COR-L47 (cell line): ENCODE measurements at regions not wholly inside any gene's neighbourhood (a gene's known extent, or its start where the extent isn't known, plus 50 kb on each side); places are given as distances from the start of the nearest gene placed in this dataset.
"Not testable (repeated sequence)": the region's sequence is repeated elsewhere in the genome, so short reads cannot be mapped to it uniquely, and the experiment has no call there.

Source experiments
- DNase-seq: peaks from one replicate; lab custom pipeline; 2025; lab: John Stamatoyannopoulos, UW

DNA sequence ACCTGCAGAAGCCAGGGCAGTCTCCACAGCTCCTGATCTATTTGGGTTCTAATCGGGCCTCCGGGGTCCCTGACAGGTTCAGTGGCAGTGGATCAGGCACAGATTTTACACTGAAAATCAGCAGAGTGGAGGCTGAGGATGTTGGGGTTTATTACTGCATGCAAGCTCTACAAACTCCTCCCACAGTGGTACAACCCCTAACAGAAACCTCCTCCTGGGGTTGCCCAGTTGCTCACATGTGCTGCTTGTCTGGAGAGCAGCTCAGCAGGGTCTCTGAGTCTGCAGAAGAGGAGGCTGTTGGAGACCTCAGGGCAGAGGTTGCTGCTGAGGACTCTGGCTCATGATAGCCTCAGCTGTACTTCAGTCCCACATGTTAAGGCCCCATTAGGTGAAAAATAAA is 1269.1 kb downstream of the RPIA start:
- not testable (repeated sequence) for DNase-seq

DNA sequence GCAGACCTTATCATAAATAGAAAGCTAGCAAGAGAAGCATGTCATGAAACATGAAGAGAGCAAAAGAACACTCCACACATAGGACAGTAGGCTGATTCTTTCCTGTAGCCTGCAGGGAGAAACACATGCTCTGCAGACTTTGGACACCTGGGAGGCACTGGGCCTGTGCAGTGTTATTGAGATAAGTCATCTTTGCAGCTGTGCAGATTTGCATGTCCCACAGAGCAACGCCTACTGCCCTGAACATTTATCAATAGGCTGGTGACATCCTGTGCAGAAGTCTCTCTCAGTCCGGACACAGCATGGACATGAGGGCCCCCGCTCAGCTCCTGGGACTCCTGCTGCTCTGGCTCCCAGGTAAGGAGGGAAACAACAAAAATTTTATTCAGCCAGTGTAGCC is 1277.1 kb downstream of the RPIA start:
- DNase-seq, result not testable (repeated sequence)

DNA sequence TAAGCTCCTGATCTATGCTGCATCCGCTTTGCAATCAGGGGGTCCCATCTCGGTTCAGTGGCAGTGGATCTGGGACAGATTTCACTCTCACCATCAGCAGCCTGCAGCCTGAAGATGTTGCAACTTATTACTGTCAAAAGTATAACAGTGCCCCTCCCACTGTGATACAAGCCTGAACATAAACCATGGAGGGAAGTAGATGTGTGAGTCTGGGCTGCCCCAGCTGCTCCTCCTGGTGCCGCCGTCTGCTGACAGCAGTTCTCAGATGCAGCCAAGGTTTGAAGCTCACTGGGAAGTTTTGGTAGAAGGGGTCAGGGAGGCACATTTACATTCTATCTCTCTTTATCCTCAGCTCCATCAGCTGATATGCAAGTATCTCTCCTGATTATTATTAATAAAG is 1277.7 kb downstream of the RPIA start:
- not testable (repeated sequence) for DNase-seq

DNA sequence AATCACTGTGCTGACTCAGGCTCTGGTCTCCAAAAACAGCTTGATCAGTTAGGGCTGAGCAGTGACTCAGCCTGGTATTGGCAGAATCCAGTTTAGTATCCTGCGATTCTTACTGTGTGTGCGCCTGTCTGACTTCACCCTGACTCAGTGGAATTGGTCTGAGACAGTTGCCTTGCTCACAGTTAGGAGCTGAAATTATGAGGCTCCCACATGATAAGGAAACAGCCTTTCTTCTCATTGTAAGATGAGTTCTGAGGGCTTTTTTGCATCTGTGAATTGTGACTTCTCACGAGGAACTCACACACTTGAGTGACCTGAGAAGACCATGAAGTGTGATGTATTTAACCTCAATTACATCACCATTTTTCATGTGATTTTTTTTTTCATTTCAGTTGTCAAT is 1282.4 kb downstream of the RPIA start:
- DNase-seq, result not testable (repeated sequence)

DNA sequence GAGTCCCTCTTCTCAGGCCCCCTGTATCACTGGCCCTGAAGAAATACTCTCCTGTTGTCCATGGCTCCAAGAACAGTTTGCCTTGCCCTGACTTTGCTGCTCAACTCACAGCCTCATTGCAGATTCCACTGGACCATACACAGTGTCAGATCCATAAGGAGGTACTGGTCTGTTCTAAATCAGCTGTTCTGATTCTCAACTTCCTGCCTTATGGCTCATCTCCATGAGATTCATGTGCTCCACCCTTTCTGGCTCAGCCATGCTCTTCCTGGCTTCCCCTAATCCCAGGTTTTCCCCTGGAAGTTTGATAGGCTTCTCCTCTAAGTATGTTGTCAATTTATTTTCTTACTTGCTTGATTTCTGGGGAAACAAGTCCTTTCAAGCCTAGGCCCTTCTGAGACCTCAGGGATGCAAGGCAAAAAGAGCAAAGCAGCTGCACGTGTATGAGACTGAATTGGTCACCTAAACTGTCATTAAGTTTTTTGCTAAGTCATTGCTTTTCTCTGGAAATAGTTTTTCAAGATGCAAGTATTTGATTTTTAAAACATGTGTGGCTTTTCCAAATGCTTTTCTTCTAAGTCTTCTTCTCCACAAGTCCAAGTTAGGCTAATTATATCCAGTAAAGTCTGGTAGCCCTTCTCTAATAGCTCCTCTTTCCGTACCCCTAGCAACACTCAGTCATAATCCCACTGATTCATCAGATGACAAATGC is 1288.5 kb downstream of the RPIA start:
- DNase-seq, result not testable (repeated sequence)

DNA sequence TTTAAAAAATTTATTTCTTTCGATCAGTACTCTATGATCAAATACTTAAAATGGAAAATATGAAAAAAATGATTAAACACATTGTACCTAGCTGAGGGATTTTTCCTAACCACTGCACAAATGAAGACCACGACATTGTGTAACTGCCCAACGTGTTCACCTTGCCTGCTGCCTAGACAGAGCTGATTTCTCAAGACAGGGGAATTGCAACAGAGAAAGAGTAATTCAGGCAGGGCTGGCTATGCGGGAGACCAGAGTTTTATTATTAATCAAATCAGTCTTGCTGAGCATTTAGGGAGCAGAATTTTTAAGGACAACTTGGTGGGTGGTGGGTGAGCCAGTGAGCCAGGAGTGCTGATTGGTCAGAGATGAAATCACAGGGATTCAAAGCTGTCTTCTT is 1290.8 kb downstream of the RPIA start:
- not testable (repeated sequence) for DNase-seq

DNA sequence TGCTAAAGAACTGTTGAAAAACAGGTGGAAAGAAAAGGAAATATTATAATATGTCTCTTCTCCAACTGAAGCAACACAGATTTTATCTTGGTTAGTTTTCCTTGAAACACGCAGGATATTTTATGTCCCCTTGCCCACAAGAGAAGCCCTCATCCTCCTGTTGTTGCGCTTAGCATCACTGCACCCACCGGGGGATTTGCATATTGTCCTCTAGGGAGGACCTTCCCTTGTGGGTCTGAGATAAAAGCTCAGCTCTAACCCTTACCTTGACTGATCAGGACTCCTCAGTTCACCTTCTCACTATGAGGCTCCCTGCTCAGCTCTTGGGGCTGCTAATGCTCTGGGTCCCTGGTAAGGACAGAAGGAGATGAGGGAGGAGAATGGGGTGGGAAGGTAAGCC is 1294.2 kb downstream of the RPIA start:
- DNase-seq, result not testable (repeated sequence)

DNA sequence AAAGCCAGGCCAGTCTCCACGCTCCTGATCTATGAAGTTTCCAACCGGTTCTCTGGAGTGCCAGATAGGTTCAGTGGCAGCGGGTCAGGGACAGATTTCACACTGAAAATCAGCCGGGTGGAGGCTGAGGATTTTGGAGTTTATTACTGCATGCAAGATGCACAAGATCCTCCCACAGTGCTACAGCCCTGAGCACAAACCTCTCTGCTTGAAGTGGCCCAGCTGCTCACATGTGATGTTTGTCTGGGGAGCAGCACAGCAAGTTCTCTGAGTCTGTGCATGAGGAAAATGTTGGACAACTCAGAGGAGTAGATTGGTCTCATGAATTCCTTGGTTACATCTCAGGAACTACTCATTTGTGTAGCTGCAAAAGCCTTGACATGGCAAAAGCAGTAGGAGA is 1295.1 kb downstream of the RPIA start:
- DNase-seq, result not testable (repeated sequence)

DNA sequence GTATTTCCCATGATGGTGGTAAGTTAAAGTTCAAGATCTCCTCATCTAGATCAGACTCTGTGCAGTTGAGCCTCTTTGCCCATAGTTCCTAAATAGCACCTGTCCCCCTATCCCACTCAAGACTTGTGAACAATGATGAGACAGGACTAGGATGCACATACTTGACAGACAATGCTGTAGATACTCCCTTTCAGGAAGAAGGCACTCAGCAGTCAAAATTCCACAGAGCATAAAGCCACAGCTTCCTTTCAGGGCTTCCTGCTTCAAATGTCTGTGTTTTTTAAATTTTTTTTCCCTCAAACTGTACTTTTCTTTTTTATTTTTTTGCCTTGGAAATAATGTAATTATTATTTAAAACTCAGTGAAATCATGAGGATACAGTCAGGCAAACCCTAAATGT is 1305.3 kb downstream of the RPIA start:
- DNase-seq, result not testable (repeated sequence)

DNA sequence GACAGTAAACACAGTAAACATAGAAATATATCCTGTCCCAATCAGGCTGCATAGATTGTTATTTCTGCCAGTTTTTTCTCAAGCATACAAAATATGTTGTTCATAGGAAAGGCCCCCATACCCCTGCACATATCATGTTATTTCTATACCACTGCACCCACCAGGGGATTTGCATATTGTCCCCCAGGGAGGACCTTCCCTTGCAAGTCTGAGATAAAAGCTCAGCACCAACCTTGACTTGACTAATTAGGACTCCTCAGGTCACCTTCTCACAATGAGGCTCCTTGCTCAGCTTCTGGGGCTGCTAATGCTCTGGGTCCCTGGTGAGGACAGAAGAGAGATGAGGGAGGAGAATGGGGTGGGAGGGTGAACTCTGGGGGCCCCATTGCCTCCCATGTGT is 1313.1 kb downstream of the RPIA start:
- not testable (repeated sequence) for DNase-seq

DNA sequence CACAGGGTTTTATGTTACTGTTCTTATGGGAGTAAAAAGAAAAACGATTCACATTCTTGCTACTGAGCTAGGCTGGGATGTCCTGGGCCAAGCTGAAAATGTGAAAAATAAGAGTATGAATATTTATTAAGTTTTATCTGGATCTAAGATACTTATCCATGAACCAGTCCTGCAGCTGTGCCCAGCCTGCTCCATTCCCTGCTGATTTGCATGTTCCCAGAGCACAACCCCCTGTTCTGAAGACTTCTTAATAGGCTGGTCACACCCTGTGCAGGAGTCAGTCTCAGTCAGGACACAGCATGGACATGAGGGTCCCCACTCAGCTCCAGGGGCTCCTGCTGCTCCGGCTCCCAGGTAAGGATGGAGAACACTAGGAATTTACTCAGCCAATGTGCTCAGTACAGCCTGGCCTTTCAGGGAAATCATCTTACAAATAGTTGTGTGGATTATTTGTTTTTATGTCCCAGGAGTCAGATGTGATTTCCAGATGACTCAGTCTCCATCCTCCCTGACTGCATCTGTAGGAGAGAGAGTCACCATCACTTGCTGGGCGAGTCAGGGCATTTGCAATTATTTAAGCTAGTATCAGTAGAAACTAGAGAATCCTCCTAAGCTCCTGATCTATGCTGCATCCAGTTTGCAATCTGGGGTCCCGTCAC is 1319.1 kb downstream of the RPIA start:
- not testable (repeated sequence) for DNase-seq

DNA sequence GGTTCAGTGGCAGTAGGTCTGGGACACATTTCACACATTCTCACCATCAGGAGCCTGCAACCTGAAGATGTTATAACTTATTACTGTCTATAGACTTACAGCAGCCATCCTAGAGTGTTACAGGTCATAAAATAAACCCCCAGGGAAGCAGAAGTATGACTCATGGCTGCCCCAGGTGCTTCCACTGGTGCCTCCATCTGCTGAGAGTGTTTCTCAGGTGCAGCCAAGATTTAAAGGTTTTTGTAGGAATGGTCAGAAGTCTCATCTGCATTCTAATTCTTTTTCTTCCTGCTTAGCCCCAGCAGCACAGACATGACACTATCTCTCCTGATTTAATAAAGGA is 1319.6 kb downstream of the RPIA start:
- not testable (repeated sequence) for DNase-seq

DNA sequence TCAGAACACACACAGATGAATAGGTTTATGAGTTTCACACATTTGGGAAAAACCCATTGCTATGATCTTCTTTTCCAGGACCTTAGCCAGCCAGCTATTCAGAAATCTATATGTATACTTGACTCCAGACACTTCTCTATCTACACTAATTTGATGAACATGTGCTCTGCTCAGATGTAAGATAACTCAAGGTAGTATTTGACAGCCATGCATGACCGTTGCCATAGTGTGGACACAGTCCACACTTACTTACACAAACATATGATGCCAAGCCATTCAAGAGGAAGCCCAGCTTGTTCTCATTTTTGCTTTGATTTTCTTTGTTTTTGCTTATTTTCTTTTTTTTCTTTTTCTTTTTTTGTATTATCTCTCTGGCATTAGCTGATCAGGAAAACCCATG is 1328.4 kb downstream of the RPIA start:
- DNase-seq, result not testable (repeated sequence)

DNA sequence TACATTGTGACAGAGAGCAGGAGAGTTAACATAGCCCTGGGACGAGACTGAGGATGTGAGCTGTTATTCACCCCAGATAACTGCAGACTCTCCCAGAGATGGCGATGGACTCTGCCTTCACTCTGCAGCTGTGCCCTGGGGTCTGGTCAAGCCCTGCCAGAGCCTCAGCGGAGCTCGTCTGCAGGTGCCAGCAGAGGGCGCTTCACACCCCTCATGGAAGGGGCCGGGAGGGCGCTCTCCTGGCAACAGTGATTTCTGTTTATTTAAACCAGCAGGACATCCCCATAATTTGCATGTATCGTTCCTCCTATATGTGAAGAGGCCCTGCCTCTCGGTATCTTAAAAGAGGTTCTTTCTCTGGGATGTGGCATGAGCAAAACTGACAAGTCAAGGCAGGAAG is 1329.8 kb downstream of the RPIA start:
- DNase-seq, result not testable (repeated sequence)

DNA sequence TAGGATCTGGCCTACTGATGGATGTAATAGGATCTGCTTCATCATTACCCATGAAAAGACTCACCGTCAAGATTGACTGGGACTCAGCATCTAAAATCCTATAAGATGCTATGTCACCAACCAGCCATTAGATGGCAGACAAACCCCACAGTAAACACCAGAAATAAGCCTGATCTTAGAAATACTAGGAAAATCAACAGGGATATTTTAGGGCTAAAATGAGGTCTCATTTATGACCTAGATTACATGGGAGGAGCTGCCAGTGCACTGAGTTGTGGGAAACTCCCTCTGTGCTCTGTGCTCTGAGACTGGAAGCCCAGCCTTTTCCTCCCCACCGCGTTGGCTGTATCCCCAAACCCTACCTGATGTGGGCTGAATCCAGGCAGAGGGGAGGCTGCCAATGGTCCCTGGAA is 1335.8 kb downstream of the RPIA start:
- DNase-seq, result not testable (repeated sequence)

DNA sequence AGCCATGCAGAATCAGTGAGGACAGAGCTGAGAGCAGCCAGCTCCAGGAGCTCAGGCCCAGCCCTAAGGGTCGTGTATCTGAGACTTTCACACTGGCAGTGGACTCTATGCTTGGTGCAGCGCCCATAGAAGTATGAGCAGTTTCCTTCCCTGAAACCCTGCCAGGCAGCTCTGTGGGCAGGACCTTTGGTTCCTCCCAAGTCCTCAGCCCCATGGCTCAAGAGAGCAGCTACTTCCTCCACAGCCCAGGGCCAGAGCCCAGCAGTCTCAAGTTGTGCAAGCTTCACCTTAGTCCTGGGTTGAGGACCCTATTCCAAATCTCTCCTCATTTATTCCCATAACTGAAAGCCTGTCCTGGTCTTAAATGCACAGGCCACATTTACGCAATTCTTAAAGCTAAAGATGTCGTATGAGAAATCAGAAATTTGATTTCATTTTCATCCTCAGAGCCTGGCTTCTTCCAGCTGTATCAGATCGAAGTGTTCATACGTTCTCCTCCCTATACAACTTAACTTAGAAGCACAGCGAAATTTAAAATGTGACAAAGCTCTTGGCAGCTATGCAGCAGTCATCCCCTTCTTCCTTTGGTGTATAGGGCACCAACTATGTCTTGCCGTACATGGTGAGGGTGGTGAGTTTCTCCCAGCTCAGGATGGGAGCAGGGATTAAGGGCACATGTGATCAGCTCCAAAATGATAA is 1337.1 kb downstream of the RPIA start:
- not testable (repeated sequence) for DNase-seq

DNA sequence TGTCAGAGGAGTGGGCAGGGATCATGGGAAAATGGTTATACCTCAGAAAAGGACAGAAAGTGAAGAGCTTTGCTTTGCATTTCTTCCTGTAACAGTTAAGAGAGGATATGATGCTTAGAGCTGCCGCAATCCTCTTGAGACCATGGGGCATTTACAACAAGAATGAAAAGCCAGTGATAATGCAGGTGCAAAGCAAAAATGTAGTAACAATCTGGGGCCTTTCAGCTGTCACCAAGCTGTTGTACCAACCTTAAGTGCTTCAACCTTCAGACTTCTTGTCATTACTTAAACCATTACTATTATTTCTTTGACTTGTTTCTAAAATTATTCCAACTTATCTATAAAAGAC is 1337.6 kb downstream of the RPIA start:
- DNase-seq, result not testable (repeated sequence)

DNA sequence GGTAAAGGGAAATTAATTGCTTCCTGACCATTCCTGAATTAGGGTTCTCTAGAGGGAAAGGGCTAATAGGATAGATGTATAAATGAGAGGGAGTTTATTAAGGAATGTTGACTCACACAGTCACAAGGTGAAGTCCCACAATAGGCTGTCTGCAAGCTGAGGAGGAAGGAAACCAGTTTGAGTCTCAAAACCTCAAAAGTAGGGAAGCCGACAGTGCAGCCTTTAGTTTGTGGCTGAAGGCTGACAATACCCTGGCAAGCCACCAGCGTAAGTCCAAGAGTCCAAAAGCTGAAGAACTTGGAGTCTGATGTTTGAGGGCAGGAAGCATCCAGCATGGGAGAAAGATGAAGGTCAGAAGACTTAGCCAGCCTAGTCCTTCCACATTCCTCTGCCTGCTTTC is 1340.8 kb downstream of the RPIA start:
- not testable (repeated sequence) for DNase-seq

DNA sequence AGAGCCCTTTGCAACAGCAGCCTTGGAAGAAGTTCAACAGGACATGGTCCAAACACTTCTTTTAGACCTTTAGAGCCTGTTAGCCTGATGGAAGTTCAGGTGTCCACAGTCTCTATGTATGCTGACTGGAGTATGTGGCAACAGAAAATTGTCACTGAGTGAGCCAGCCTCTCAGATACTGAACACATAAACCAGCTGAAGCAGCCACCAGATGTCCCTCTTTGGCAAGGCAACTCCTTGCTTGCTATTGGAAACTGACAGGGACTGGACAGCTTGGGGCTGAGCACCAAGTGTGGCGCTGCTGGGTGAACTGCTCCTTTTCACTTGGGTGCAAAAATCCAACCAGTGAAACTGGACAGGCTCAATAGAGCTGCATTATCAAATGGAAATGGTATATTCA is 1344.9 kb downstream of the RPIA start:
- not testable (repeated sequence) for DNase-seq

DNA sequence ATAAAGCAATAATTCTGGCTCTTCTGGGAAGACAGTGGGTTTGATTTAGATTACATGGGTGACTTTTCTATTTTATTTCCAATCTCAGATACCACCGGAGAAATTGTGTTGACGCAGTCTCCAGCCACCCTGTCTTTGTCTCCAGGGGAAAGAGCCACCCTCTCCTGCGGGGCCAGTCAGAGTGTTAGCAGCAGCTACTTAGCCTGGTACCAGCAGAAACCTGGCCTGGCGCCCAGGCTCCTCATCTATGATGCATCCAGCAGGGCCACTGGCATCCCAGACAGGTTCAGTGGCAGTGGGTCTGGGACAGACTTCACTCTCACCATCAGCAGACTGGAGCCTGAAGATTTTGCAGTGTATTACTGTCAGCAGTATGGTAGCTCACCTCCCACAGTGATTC is 1347.6 kb downstream of the RPIA start:
- DNase-seq, result not testable (repeated sequence)

DNA sequence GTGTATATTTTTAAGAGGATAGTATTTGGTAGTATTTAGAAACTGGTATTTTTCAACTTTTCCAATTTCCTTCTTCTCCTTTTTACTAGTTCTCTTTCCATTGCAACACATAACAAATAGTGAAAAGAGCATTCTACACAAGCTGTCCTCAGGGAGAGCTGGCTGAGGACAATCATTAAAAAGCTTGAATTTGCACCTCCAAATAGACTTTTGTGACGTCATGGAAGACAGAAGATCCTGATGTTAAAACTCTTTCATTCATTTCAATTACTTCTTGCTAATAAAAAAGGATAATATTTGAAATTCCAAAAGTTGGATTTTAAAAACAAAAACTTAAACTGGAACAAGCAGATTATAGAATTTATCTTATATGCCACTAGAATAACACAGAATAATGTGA is 1356.3 kb downstream of the RPIA start:
- DNase-seq, result not testable (repeated sequence)

DNA sequence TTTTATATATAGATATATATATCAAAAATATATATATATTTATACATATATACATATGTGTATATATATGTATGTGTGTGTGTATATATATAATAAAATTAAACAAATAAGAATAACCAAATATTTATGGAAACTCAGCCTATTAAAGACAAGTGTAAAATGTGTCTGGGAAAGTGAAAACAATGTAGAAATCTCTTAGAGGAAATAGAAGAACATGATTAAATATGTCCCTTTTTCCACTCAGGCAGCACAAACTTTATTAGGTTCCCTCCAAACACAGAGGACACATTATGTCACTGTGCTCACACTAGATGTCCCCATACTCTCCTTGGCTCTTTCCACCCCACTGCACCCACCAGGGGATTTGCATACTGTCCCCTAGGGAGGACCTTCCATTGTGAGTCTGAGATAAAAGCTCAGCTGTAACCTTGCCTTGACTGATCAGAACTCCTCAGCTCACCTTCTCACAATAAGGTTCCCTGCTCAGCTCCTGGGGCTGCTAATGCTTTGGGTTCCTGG is 1360.7 kb downstream of the RPIA start:
- DNase-seq, result not testable (repeated sequence)
